Rectal smooth muscle tissue (tissue), 1 donor: ENCODE measurements at regions not wholly inside any gene's neighbourhood (a gene's known extent, or its start where the extent isn't known, plus 50 kb on each side); places are given as distances from the start of the nearest gene placed in this dataset.

Source experiments
- H3K27ac ChIP-seq: one replicate; pipeline ENCODE4 v1.7.0; 2013; ENCODE audit warnings: low read depth, low read length, inconsistent platforms
- H3K27me3 ChIP-seq: one replicate; pipeline ENCODE4 v1.7.0; 2013; ENCODE audit warnings: low read length; ENCODE audit not compliant: control insufficient read depth, insufficient read depth
- H3K36me3 ChIP-seq: one replicate; pipeline ENCODE4 v1.7.0; 2013; ENCODE audit warnings: low read length; ENCODE audit not compliant: control insufficient read depth, insufficient read depth
- H3K4me1 ChIP-seq: one replicate; pipeline ENCODE4 v1.7.0; 2013; ENCODE audit warnings: low read length; ENCODE audit not compliant: control insufficient read depth, insufficient read depth
- H3K4me3 ChIP-seq: one replicate; pipeline ENCODE4 v1.7.0; 2013; ENCODE audit warnings: low read length
- H3K9ac ChIP-seq: one replicate; pipeline ENCODE4 v1.7.0; 2013; ENCODE audit warnings: low read length

DNA sequence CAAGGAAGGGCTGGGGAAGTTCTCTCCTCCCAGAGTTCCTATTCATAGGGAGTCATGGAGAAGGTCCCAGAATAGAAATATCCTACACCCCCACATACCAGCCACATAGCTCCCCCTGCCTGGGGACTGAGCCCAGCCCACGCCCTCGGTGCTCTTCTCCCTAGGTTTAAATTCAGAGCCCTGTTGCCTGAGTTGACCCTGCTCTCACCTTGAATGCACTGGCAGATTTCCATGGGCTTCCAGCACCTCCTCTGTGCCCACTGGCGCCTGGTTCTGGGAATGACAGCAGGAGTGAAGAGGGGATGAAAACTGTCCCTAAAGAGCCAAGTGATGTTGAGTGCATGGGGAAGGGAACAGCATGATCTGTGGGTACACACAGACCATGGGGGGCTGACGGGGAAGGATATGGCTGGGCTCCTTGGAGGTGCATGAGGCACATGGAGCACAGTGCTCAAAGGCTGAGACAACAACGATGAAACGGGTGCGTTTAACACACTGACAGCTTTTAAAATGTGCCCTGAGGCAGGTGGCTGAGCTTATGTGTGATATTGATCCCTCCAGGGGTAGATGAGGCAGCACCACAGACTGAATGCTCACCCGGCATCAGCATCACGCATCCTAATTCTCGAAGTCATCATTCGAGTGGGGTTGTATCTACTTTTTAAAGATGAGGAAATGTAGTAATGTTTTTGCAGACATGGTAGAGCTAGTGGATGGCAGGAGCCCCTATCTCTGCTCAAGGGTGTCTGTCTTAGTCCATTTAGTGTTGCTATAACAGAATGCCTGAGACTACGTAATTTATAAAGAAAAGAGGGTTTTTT, 53.7 kb upstream of the IGFBP3 start:
- H3K9ac ChIP-seq = no peak overlapping the region
- H3K4me1 ChIP-seq = peaks cover 7% of the 10 kb centered on the region
- no peaks in the 10 kb centered on the region for H3K36me3 ChIP-seq
- no peak overlapping the region for H3K27ac ChIP-seq
- H3K4me3 ChIP-seq = no peak overlapping the region
- H3K27me3 ChIP-seq = no peaks in the 10 kb centered on the region

DNA sequence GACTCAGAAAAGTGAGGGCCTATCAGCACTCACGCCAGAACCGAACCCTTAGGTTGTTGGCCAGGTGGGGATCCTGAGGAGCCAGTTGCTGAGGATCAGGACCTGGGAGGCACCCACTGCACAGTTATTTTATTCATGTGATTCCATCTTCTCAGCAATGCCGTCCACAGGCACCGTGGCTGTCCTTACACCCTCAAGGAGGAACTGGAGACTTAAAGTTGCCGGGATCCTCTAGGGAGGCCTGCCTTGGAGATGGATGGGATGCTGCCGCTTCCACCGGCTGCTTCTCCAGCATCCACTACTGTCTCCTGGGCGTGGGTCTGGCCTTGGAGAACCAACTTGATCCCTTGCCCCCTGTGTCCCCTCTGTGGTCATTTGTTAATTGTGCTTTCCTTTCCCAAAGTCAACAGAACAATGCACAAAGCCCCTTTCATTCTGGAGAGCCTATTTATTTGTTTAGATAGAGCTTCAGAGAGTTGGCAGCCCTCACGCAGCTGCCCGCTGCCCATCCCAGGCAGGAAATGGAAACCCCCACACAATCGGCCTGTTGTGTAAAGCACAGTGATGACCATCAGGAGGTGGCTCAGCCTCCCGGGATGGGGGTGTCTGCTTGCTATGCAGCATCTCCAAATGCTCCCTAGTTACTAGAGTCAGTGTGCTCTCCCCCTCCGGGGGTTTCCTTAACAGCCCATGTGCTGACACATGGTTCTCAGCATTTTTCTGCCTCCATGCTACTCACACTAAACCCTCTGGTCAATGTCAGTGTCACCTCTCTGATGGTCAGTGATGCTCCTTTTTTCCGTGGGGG, 52.9 kb upstream of the IGFBP3 start:
- H3K36me3 ChIP-seq = no peaks in the 10 kb centered on the region
- peaks cover 7% of the 10 kb centered on the region for H3K4me1 ChIP-seq
- no peak overlapping the region for H3K27ac ChIP-seq
- no peaks in the 10 kb centered on the region for H3K27me3 ChIP-seq
- no peak overlapping the region for H3K4me3 ChIP-seq
- no peak overlapping the region for H3K9ac ChIP-seq

DNA sequence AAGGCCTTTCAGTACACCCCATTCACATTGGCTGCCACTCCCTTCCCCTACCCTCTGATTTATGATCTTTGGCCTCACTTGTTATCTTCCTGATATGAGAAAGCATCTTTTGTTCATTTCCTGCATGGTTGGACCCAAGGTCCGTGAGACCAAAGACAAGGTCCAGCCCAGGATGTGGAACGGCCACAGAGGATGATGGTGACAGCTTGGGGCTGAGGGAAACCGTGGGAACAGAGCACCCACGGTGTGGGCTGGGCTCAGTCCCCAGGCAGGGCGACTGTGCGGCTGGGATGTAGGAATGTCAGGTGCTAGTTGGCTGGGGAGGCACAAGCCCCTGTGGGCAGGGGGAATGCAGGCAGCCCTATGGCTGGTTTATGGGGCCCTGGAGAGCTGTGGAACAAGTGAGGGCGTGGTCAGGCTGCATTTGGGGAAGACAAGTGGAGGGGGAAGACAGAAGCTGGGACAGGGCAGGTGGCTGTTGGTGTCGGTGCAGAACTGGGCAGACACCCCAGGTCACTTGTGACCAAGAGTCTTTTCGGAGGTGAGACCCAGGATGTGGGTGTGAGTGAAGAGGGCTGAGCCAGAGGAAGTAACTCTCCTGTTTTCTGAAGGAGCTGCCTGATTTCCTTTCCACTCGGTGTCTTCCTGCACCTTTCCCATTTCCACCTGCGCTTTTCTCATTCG, 51.7 kb upstream of the IGFBP3 start:
- H3K27me3 ChIP-seq = no peaks in the 10 kb centered on the region
- no peak overlapping the region for H3K27ac ChIP-seq
- peaks cover 3% of the 10 kb centered on the region for H3K4me1 ChIP-seq
- no peak overlapping the region for H3K9ac ChIP-seq
- no peak overlapping the region for H3K4me3 ChIP-seq
- H3K36me3 ChIP-seq = no peaks in the 10 kb centered on the region

DNA sequence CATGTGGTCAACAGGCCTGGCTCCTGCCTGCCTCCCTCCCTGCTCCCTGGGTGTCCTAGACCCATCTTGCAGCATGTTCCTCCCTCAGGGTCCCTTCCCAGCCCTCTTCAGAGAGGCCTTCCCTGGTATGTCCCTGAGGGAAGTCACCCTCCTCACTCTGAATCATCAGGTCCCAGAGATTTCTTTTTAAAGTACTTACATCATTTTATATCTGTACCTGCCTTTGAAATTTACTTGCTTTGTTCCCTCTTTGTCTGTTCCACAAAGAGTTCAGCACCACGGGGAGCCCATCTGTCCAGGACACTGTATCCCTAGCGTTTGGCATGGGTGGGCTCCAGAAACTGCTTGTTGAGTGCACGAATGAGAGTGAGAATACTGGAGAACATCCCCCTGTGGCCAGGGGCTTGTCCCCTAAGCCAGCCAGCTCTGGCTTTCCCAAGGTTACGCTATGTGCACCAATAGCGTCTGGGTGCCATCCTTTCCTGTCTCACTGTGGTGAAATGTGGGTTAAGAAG, 50.6 kb upstream of the IGFBP3 start:
- Histone ChIP-seq H3K36me3 (no peaks in the 10 kb centered on the region), H3K9ac (no peak overlapping the region), H3K27ac (no peak overlapping the region), H3K4me1 (no peaks in the 10 kb centered on the region), H3K4me3 (no peak overlapping the region), H3K27me3 (no peaks in the 10 kb centered on the region)

DNA sequence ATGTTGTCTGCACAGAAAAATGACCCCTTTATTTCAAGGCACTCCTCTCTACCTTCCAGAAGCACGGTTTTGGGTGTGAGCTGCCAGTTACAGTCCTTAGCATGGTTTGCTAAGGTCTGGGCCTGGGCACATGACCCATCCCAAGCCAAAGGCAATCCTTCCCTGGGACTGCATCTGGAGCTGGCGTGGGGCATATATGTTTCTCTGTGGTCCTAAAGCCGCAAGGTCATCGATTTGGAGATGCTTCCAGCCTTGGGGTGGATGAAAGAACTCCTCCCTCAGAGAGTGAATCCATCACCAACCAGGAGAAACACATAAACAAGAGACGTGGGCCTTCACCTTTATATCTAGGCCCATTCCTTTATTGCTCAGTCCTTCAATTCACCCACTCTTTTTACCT, 50.1 kb upstream of the IGFBP3 start:
- H3K36me3 ChIP-seq = no peaks in the 10 kb centered on the region
- H3K9ac ChIP-seq = no peak overlapping the region
- H3K27ac ChIP-seq = no peak overlapping the region
- H3K4me1 ChIP-seq = no peaks in the 10 kb centered on the region
- H3K27me3 ChIP-seq = no peaks in the 10 kb centered on the region
- H3K4me3 ChIP-seq = no peak overlapping the region
